Activated CD4-positive, alpha-beta memory T cell treated with anti-CD3 and anti-CD28 coated beads, Interleukin-2, amount 10 ng/mL, durations not matched to agents 7 days and 5 days (primary cell): ENCODE measurements at regions not wholly inside any gene's neighbourhood (a gene's known extent, or its start where the extent isn't known, plus 50 kb on each side); places are given as distances from the start of the nearest gene placed in this dataset.

Source experiments
- CTCF ChIA-PET: fragments of 350-600 bp; sonication (Branson Sonifier 250); formaldehyde crosslinking; loops from one replicate; lab custom pipeline; 2021; ENCODE audit warnings: antibody characterized with exemption, inconsistent platforms; lab: Charles Lee
- POLR2A ChIA-PET: fragments of 350-600 bp; sonication (Branson Sonifier 250); formaldehyde crosslinking; loops from one replicate; lab custom pipeline; 2021; ENCODE audit warnings: antibody characterized with exemption; lab: Charles Lee
- DNase-seq: peaks from one replicate; pipeline ENCODE4 v3.0.0-alpha.2; 2020
- H3K27ac Mint-ChIP-seq: one replicate; pipeline ENCODE4 v1.8.0; 2021; ENCODE audit warnings: mild to moderate bottlenecking, mixed read lengths
- H3K27me3 Mint-ChIP-seq: one replicate; pipeline ENCODE4 v1.8.0; 2021; ENCODE audit warnings: mixed read lengths
- H3K36me3 Mint-ChIP-seq: one replicate; pipeline ENCODE4 v1.8.0; 2021; ENCODE audit warnings: low read depth, mixed read lengths
- H3K4me1 Mint-ChIP-seq: one replicate; pipeline ENCODE4 v1.8.0; 2021; ENCODE audit warnings: mixed read lengths
- H3K4me3 Mint-ChIP-seq: one replicate; pipeline ENCODE4 v1.8.0; 2021; ENCODE audit warnings: mild to moderate bottlenecking, mixed read lengths
- H3K9me3 Mint-ChIP-seq: one replicate; pipeline ENCODE4 v1.8.0; 2021; ENCODE audit warnings: mixed read lengths

DNA sequence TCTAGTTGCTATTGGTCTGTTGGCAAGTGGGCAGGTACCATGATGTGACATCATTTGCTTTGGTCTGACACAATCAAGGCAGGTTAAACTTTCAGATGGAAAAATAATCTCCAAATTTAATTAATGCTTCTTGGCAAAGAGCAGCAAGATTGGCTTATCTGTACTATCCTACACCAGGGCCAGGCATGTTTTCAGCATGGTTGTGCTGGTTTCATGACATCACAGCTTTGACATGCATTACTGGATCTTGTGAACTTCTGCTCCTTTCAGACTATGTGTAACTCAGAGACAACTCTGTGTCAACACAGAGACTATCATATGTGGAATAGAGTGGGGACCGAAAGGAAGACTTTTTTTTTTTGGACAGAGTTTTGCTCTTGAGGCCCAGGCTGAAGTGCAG lies 520.5 kb downstream of the TDRD15 start:
- Mint-ChIP-seq H3K4me1 (no peaks in the 10 kb centered on the region), H3K27ac (no peak overlapping the region), H3K27me3 (no peaks in the 10 kb centered on the region), H3K36me3 (no peaks in the 10 kb centered on the region), H3K4me3 (no peak overlapping the region), H3K9me3 (peaks cover 19% of the 10 kb centered on the region)
- POLR2A ChIA-PET = no interaction called here
- no peak for DNase-seq
- CTCF ChIA-PET = no interaction called here

DNA sequence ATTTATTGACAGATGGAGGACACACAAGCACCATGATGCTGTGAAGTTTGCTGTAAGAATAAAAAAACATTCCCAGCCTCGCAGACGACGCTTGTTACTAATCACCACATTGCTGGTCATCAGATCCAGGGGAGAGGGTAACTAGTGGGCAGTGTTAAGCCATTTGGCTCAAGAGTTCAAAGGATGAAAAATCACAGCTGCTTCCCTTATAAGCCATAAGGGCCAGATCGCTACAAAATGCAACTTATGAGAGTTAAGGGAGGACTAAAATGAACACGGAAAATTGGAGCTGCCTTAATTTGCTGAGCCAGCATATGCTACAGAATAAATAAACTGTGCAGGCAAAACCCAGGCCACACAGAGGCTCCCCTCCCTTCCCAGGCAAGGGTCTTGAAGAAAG lies 522.6 kb downstream of the TDRD15 start:
- Mint-ChIP-seq H3K36me3 (no peaks in the 10 kb centered on the region), H3K27me3 (no peaks in the 10 kb centered on the region), H3K4me3 (no peak overlapping the region), H3K4me1 (no peaks in the 10 kb centered on the region), H3K27ac (no peak overlapping the region), H3K9me3 (peaks cover 13% of the 10 kb centered on the region)
- CTCF ChIA-PET = no interaction called here
- POLR2A ChIA-PET = no interaction called here
- DNase-seq = no peak

DNA sequence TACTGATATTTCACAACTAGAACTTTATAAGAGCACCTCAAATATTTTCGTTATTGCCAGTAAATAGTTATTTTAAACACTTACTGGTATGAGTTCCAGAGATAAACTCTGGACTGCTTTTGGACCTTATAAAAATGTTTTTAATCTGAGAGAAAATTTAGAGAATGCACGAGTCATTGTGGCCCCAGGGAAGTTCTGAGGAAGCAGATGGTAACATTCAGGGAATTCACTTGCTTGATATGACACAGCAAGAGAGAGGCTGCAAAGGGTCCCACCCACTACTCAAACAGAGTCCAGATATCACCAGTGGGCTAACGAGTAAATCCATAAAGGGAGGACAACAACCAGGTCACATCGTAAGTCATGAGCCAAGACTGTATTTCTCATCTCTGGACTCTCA lies 526.8 kb downstream of the TDRD15 start:
- peaks cover 7% of the 10 kb centered on the region for H3K9me3 Mint-ChIP-seq
- CTCF ChIA-PET = no interaction called here
- H3K4me1 Mint-ChIP-seq = no peaks in the 10 kb centered on the region
- H3K27me3 Mint-ChIP-seq = no peaks in the 10 kb centered on the region
- POLR2A ChIA-PET = no interaction called here
- H3K36me3 Mint-ChIP-seq = no peaks in the 10 kb centered on the region
- H3K27ac Mint-ChIP-seq = no peak overlapping the region
- DNase-seq = no peak
- H3K4me3 Mint-ChIP-seq = no peak overlapping the region

DNA sequence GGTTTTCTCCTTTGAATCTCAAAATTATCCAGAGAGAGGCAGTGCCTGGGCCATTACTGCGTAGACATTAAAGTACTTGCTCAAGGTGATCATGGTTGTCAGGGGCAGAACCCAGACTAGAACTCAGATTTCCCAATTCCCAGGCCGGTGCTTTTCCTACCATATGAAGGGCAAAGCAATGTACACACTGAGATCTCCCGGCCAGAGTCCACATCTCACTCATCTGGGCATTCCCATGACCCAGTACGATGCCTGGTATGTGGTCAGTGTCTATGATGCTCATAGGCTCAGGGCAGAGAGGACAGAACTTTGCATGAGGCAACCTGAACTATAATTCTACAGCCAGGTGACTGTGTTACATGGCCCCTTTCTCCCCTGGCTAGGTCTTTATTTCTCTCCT lies 531.4 kb downstream of the TDRD15 start:
- POLR2A ChIA-PET = no interaction called here

DNA sequence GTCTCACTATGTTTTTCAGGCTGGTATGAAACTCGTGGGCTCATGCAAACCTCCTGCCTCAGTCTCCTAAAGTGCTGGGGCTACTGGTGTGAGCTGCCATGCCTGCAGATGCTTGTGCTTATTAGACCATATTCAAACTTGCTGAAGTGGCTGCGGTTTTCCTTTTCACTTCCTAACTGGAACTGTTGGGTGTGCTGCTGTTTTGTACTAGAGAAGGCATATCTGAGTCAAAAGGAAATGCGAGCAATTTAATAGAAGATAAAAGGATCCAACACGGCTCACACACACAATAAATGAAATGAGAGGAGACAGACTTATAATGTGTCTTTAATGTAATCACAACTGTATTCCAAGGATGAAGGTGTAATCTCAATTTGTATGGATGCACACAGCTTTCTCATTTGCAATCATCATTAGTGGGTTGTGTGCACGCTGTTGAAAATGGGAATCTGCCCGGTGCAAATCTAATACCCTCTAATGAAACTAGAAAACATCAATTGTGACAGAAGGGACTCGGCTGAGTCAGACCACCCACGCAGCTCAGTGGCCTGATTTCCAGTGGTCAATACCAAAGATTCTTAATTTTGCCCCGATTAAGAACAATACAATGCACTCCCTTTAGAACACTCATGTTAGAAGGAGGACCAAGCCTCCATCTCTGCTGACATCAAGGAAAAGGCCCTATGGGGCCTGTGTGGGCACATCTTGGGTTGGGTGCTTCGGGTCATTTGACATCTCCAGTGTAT lies 532.7 kb downstream of the TDRD15 start:
- CTCF ChIA-PET = no interaction called here
- no peaks in the 10 kb centered on the region for H3K36me3 Mint-ChIP-seq
- no peak overlapping the region for H3K27ac Mint-ChIP-seq
- H3K4me1 Mint-ChIP-seq = no peaks in the 10 kb centered on the region
- H3K4me3 Mint-ChIP-seq = no peak overlapping the region
- no peaks in the 10 kb centered on the region for H3K27me3 Mint-ChIP-seq
- no peaks in the 10 kb centered on the region for H3K9me3 Mint-ChIP-seq
- POLR2A ChIA-PET = no interaction called here
- DNase-seq = no peak

More for the DNA sequence above, 531.4 kb downstream of the TDRD15 start:
- CTCF ChIA-PET = no interaction called here
- no peaks in the 10 kb centered on the region for H3K27me3 Mint-ChIP-seq
- H3K9me3 Mint-ChIP-seq = peaks cover 3% of the 10 kb centered on the region
- no peaks in the 10 kb centered on the region for H3K36me3 Mint-ChIP-seq
- no peak overlapping the region for H3K27ac Mint-ChIP-seq
- no peaks in the 10 kb centered on the region for H3K4me1 Mint-ChIP-seq
- no peak for DNase-seq
- no peak overlapping the region for H3K4me3 Mint-ChIP-seq

DNA sequence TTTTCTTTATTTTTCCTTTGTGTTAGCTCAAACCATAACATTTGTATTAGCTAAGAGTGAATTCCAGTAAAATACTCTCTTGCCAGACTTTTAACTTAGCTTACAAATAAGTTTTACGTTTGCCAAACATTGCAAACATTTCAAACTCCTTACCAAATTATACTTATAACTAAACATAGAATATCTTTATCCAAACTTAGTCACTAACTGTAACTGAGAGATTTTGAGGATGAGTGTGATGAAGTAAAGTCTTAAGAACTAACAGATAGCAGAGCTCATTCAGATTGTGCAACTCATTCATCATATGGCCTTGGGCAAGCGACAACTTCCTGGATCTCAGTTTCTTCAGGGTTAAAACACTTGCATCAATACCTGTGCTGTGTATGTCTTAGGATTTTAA lies 533.7 kb downstream of the TDRD15 start:
- H3K27me3 Mint-ChIP-seq = no peaks in the 10 kb centered on the region
- no peaks in the 10 kb centered on the region for H3K9me3 Mint-ChIP-seq
- no peak overlapping the region for H3K27ac Mint-ChIP-seq
- H3K4me1 Mint-ChIP-seq = no peaks in the 10 kb centered on the region
- ChIA-PET POLR2A (no interaction called here), CTCF (no interaction called here)
- no peaks in the 10 kb centered on the region for H3K36me3 Mint-ChIP-seq
- no peak overlapping the region for H3K4me3 Mint-ChIP-seq
- no peak for DNase-seq

DNA sequence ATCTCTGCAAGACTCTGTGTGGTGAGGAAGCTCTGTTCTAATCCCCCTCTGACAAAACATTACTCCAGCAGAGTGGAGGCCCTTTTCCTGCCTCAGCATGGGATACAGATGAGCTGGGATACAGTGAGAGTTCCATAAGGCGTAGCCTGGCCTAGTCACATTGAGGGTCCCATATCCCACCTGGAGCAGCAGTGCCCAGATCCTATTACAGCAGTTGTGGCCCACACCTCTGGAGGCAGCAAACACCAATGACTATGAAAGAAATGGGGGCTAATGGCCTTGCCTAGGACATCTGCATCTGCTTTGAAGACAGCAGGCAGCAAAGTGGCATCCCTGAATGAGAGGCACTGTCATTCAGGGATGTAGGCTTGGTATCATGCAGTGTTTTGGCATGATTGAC lies 534.5 kb downstream of the TDRD15 start:
- CTCF ChIA-PET = no interaction called here
- Mint-ChIP-seq H3K4me1 (no peaks in the 10 kb centered on the region), H3K4me3 (no peak overlapping the region), H3K36me3 (no peaks in the 10 kb centered on the region), H3K27me3 (no peaks in the 10 kb centered on the region), H3K9me3 (no peaks in the 10 kb centered on the region), H3K27ac (no peak overlapping the region)
- DNase-seq = no peak
- POLR2A ChIA-PET = no interaction called here

DNA sequence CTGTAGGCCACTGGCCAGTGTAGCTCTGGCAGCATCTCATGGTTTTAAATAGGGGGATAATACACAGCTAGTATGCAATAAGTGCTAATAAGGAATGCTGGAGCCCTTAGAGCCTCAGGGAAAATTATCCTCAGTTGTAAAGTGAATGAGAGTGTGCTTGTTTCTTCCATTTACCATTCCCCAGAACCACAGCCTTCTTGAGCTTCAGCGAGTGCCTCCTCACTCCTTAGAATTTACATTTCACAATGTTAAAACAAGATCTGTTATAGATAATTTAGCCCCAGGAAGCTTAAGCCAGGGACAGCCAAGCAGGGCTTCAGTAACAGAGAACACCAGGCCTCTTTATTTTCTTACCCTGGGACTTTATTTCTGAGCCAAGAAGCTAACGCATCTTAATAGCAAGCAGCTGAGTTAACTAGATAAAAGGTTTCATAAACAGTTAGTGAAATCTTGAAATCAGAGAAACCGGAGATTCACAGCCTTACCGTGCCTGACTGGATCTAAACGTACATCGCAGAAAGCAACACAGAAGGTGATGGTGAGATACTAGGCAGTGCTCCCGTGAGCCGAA lies 535.2 kb downstream of the TDRD15 start:
- POLR2A ChIA-PET = no interaction called here
- H3K27me3 Mint-ChIP-seq = no peaks in the 10 kb centered on the region

DNA sequence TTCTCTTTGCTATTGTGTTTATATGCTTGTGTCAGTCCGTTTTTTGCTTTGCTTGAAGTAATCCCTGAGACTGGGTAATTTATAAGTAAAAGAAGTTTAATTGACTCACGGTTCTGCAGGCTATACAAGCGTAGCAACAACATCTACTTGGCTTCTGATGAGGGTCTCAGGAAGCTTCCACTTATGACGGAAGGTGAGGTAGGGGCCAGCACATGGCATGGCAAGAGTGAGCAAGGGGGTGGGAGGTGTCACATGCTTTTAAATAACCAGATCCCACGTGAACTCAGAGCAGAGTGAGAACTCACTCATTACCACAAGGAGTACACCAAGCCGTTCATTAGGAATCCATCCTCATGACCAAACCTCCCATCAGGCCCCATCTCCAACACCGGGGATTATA lies 540.3 kb downstream of the TDRD15 start:
- ChIA-PET POLR2A (no interaction called here), CTCF (no interaction called here)
- H3K4me1 Mint-ChIP-seq = no peaks in the 10 kb centered on the region
- DNase-seq = no peak
- no peak overlapping the region for H3K27ac Mint-ChIP-seq
- no peaks in the 10 kb centered on the region for H3K27me3 Mint-ChIP-seq
- no peaks in the 10 kb centered on the region for H3K36me3 Mint-ChIP-seq
- H3K9me3 Mint-ChIP-seq = peaks cover 14% of the 10 kb centered on the region
- H3K4me3 Mint-ChIP-seq = no peak overlapping the region

More for the DNA sequence above, 535.2 kb downstream of the TDRD15 start:
- CTCF ChIA-PET = no interaction called here
- H3K27ac Mint-ChIP-seq = no peak overlapping the region
- DNase-seq = no peak
- H3K4me1 Mint-ChIP-seq = no peaks in the 10 kb centered on the region
- no peak overlapping the region for H3K4me3 Mint-ChIP-seq
- peaks cover under 1% of the 10 kb centered on the region for H3K9me3 Mint-ChIP-seq
- no peaks in the 10 kb centered on the region for H3K36me3 Mint-ChIP-seq

DNA sequence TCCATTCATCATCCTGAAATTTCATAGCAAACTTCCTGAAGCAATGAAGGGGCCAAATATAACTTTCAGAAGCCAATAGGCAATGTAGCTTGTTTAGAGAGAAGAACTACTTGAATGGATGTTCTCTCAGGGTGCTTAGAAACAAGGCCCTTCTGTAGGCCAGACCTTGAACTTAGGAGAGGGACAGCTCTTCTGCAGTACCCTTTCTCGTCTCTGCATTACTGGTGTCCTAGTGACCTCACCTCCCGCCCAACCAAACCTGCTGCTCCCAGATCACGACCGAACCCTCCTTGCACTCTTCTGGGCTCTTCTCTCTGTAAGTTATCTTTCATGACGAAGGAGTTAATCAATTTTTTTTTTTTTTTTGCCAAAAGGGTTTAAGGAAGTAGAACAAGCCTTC lies 543.9 kb downstream of the TDRD15 start:
- Mint-ChIP-seq H3K36me3 (no peaks in the 10 kb centered on the region), H3K9me3 (peaks cover 18% of the 10 kb centered on the region), H3K27ac (no peak overlapping the region), H3K4me3 (no peak overlapping the region), H3K27me3 (no peaks in the 10 kb centered on the region), H3K4me1 (no peaks in the 10 kb centered on the region)
- no peak for DNase-seq
- POLR2A ChIA-PET = no interaction called here
- CTCF ChIA-PET = no interaction called here

DNA sequence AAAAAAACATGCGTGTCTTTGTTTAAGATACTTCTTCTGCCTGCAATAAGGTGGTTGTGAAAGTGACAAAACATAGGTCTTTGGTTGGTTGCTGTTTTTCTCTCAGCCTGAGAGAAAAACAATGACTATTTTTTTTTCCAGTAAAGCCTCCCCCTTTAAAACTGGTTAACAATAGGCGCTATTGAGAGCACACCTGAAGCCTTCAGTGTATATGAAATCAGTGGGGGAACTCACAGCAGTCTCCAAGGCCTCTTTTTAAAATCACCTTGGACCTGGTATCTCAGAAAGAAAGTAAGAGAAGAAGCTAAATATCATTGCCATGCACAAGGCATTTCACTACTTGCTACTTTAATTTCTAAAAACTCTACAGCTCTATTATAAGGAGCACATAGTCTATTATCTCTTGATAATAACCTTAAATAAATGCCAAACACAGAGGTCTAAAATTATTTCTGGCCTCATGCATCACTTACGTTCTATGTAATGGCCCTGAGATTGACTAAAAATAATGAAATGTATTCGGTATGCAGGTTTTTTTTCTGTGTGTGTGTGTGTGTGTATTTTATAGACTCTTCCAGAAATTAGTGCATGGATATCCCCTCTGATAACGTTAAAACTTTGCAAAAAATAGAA lies 544.4 kb downstream of the TDRD15 start:
- no peak overlapping the region for H3K4me3 Mint-ChIP-seq
- H3K9me3 Mint-ChIP-seq = peaks cover 19% of the 10 kb centered on the region
- ChIA-PET CTCF (no interaction called here), POLR2A (no interaction called here)
- no peaks in the 10 kb centered on the region for H3K27me3 Mint-ChIP-seq
- no peak for DNase-seq
- no peaks in the 10 kb centered on the region for H3K36me3 Mint-ChIP-seq
- H3K27ac Mint-ChIP-seq = no peak overlapping the region
- no peaks in the 10 kb centered on the region for H3K4me1 Mint-ChIP-seq

DNA sequence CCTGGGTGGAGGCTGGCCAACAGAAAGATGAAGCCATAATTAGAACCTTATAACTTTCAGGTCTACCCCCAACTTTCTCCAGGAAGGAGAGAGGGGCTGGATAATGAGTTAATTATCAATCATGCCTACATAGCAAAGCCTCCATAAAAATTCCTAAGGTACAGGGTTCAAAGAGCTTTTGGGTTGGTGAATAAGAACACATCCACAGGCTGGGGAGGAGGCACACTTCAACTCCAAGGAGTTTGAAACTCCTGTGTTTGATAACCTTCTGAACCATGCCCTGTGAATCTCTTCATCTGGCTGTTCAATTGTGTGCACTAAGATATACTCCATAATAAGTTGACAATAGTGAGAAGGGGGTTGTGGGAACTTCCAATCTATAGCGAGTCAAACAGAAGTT lies 552.3 kb downstream of the TDRD15 start:
- DNase-seq = no peak
- Mint-ChIP-seq H3K4me3 (no peak overlapping the region), H3K36me3 (no peaks in the 10 kb centered on the region), H3K9me3 (peaks cover 16% of the 10 kb centered on the region), H3K4me1 (no peaks in the 10 kb centered on the region), H3K27me3 (no peaks in the 10 kb centered on the region), H3K27ac (no peak overlapping the region)
- CTCF ChIA-PET = no interaction called here
- POLR2A ChIA-PET = no interaction called here

DNA sequence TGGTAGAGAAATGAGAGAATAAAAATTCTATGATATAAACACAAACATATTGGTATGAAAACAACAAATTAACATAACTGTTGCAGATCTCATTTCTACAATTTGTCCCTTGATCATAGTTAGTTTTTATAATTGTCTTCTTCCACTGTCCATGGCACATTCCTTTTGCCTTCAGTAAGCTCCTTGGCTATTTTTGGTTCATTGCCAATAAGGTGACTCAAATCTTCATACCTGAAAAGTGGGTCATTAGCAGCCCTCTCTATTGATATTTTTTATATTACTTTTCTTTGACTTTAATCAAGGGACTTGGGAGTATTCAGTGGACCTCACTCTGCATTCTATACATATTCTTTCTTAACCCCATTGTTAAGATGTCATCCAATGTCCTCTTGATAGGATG lies 552.9 kb downstream of the TDRD15 start:
- DNase-seq = no peak
- H3K9me3 Mint-ChIP-seq = peaks cover 16% of the 10 kb centered on the region
- H3K36me3 Mint-ChIP-seq = no peaks in the 10 kb centered on the region

DNA sequence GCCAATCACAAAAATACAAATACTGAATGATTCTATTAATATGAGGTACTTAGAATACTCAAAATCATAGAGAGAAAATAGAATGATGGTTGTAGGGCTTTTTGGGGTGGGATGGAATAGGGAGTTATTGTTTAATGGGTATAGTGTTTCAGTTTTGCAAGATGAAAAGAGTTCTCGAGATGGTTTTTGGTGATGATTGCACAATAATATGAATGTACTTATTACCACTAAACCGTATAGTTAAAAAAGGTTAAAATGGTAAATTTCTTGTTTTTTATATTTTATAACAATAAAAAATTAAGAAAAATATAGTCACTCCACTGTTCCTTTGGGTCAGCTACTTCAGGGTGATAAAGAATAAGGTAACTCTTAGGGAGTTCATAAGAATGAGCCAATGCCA lies 560.1 kb downstream of the TDRD15 start:
- no peak for DNase-seq
- H3K27ac Mint-ChIP-seq = no peak overlapping the region
- ChIA-PET POLR2A (no interaction called here), CTCF (no interaction called here)
- H3K4me1 Mint-ChIP-seq = no peaks in the 10 kb centered on the region
- H3K36me3 Mint-ChIP-seq = no peaks in the 10 kb centered on the region
- H3K27me3 Mint-ChIP-seq = no peaks in the 10 kb centered on the region
- H3K9me3 Mint-ChIP-seq = peaks cover 5% of the 10 kb centered on the region
- H3K4me3 Mint-ChIP-seq = no peak overlapping the region

More for the DNA sequence above, 552.9 kb downstream of the TDRD15 start:
- CTCF ChIA-PET = no interaction called here
- Mint-ChIP-seq H3K27me3 (no peaks in the 10 kb centered on the region), H3K27ac (no peak overlapping the region), H3K4me3 (no peak overlapping the region), H3K4me1 (no peaks in the 10 kb centered on the region)
- POLR2A ChIA-PET = no interaction called here
